Adrenal gland (tissue), 9 donors: ENCODE measurements at regions not wholly inside any gene's neighbourhood (a gene's known extent, or its start where the extent isn't known, plus 50 kb on each side); places are given as distances from the start of the nearest gene placed in this dataset.
A peak's percentile ranks its signal among the peaks of the same experiment; 100 is the strongest.

Experiments used
- DNase-seq, 7 donors: peaks; one replicate each; pipeline ENCODE4 v3.0.0-alpha.2; 2019 to 2020
- H3K27ac ChIP-seq, 5 donors: fragments of 200-600 bp; sonication (generic) in 4 of 5; 1 replicate in 3 of 5; 2 replicates in 2 of 5; pipeline versions ENCODE4 v1.5.1 to v1.8.0; 2016 to 2020; ENCODE audit warnings: mild to moderate bottlenecking in 1 of 5
- H3K27me3 ChIP-seq: fragments of 200-600 bp; 2 replicates; pipeline ENCODE4 v1.8.0; 2021
- H3K36me3 ChIP-seq, 2 donors: fragments of 200-600 bp; replicated peaks in 1 of 2; 1 replicate in 1 of 2; 2 replicates in 1 of 2; pipeline versions ENCODE4 v1.5.1 to v1.8.0; 2018 to 2022
- H3K4me1 ChIP-seq, 2 donors: fragments of 200-600 bp; replicated peaks in 1 of 2; 1 replicate in 1 of 2; 2 replicates in 1 of 2; pipeline versions ENCODE4 v1.5.1 to v1.8.0; 2018 to 2021
- H3K4me3 ChIP-seq, 4 donors: fragments of 200-600 bp; sonication (generic) in 3 of 4; one replicate each; pipeline ENCODE4 v1.5.1; 2016 to 2018
- H3K9me3 ChIP-seq, 3 donors: fragments of 200-600 bp; sonication (generic) in 1 of 3; replicated peaks in 1 of 3; 1 replicate in 2 of 3; 2 replicates in 1 of 3; pipeline versions ENCODE4 v1.5.1 to v1.8.0; 2016 to 2021
- CTCF ChIP-seq, 6 experiments: fragments of 450-650 bp in 4 of 6; fragments of 200-600 bp in 2 of 6; sonication (generic) in 1 of 6; IDR thresholded peaks; 1 replicate in 5 of 6; 2 replicates in 1 of 6; pipeline versions ENCODE4 v1.5.1 to v1.8.0; 2016 to 2021; ENCODE audit warnings: antibody characterized with exemption in 6 of 6, mild to moderate bottlenecking in 2 of 6, moderate library complexity in 1 of 6
- POLR2A ChIP-seq, 2 donors: fragments of 450-650 bp; IDR thresholded peaks; one replicate each; pipeline ENCODE4 v1.6.1; 2017; ENCODE audit warnings: antibody characterized with exemption in 2 of 2, mild to moderate bottlenecking in 2 of 2, moderate library complexity in 1 of 2
- WGBS, 4 donors: extraction: QIAGEN DNeasy Blood & Tissue Kit in 2 of 4; methylation state at CpG; one replicate each; pipeline versions ENCODE4 v1.1.5 to v1.1.7; 2013 to 2017; 5-methylcytosine and 5-hydroxymethylcytosine counted together
- intact Hi-C, 2 donors: fragments of 100-400 bp; cut with DNase I; formaldehyde crosslinking; loops; one replicate each; pipeline versions ENCODE4 v1.14.1 to v1.15.0; 2022 to 2023
- donor health status: healthy with polysubstance abuse.
- donor health status: Bipolar disorder and iron deficiency.
- donor health status: DM: yes; HTN: yes; CAD: no.
- donor health status: DM: no; HTN: no; CAD: no.
- donor health status: DM: no; HTN: no; CAD: no.

GRCh38 chr11:120041625-120042024 lies 96.3 kb downstream of the TRIM29 start:
- 82 to 94% (median 91%) methylated on average over 2 of the region's 2 CpGs for WGBS, 4 donors
- TF ChIP-seq CTCF (IDR thresholded peaks at IDR 0.05) (no peak), POLR2A (IDR thresholded peaks at IDR 0.05) (no peak)
- H3K4me1 ChIP-seq = no peaks in the 10 kb centered on the region
- H3K27ac ChIP-seq = no peak overlapping the region
- peaks cover 0 to 2% (median 0%) of the 10 kb centered on the region in 3 donors for H3K9me3 ChIP-seq
- H3K27me3 ChIP-seq = no peaks in the 10 kb centered on the region
- no peaks in the 10 kb centered on the region for H3K36me3 ChIP-seq
- no peak overlapping the region for H3K4me3 ChIP-seq
- intact Hi-C loops = no loop called here
- DNase-seq = no peak

GRCh38 chr11:120040151-120040840 lies 97.6 kb downstream of the TRIM29 start:
- DNase-seq = peak in 1 of 7 donors; percentile 17
- Histone ChIP-seq H3K9me3 (no peaks in the 10 kb centered on the region), H3K4me3 (no peak overlapping the region), H3K36me3 (no peaks in the 10 kb centered on the region), H3K27ac (no peak overlapping the region), H3K27me3 (no peaks in the 10 kb centered on the region), H3K4me1 (no peaks in the 10 kb centered on the region)
- intact Hi-C loops = no loop called here
- no peak for TF ChIP-seq CTCF (IDR thresholded peaks at IDR 0.05)
- TF ChIP-seq POLR2A (IDR thresholded peaks at IDR 0.05) = no peak
- 77 to 79% (median 78%) methylated on average over 5 to 6 of the region's 6 CpGs for WGBS, 4 donors

- no peak overlapping the region for H3K4me3 ChIP-seq
- intact Hi-C loops = no loop called here
- no peak overlapping the region for H3K27ac ChIP-seq
- no peaks in the 10 kb centered on the region for H3K9me3 ChIP-seq
- no peaks in the 10 kb centered on the region for H3K27me3 ChIP-seq
- 63 to 78% (median 75%) methylated on average over 1 of the region's 1 CpG for WGBS, 4 donors
- no peaks in the 10 kb centered on the region for H3K36me3 ChIP-seq
- DNase-seq = no peak
- TF ChIP-seq POLR2A (IDR thresholded peaks at IDR 0.05) (no peak), CTCF (IDR thresholded peaks at IDR 0.05) (no peak)
- no peaks in the 10 kb centered on the region for H3K4me1 ChIP-seq
Measured at GRCh38 chr11:120039039-120039438, 98.9 kb downstream of the TRIM29 start.

GRCh38 chr11:120037111-120037510 lies 100.8 kb downstream of the TRIM29 start:
- Histone ChIP-seq H3K9me3 (no peaks in the 10 kb centered on the region), H3K27ac (no peak overlapping the region), H3K4me3 (no peak overlapping the region), H3K27me3 (no peaks in the 10 kb centered on the region), H3K4me1 (no peaks in the 10 kb centered on the region), H3K36me3 (no peaks in the 10 kb centered on the region)
- TF ChIP-seq POLR2A (IDR thresholded peaks at IDR 0.05) (no peak), CTCF (IDR thresholded peaks at IDR 0.05) (no peak)
- 76 to 84% (median 82%) methylated on average over 3 of the region's 3 CpGs for whole genome bisulfite sequencing, 4 donors
- intact Hi-C loops = no loop called here
- DNase-seq = no peak
